ENCODE measurements at regions not wholly inside any gene's neighbourhood (a gene's known extent, or its start where the extent isn't known, plus 50 kb on each side); places are given as distances from the start of the nearest gene placed in this dataset.
"Not testable (repeated sequence)": the region's sequence is repeated elsewhere in the genome, so short reads cannot be mapped to it uniquely, and the experiment has no call there.

- DNase-seq = no peak
Observed at GRCh38 chr3:65030847-65031463, 343.2 kb upstream of the ADAMTS9 start.

- DNase-seq = no peak
Observed at GRCh38 chr3:65030014-65030627, 342.3 kb upstream of the ADAMTS9 start.

- DNase-seq = no peak
Observed at GRCh38 chr3:65029130-65029529, 341.3 kb upstream of the ADAMTS9 start.

GRCh38 chr3:65028024-65028423, 340.2 kb upstream of the ADAMTS9 start:
- no peak for DNase-seq

GRCh38 chr3:65027335-65027734, 339.5 kb upstream of the ADAMTS9 start:
- DNase-seq = no peak

- DNase-seq = no peak
Observed at GRCh38 chr3:65026151-65026550, 338.4 kb upstream of the ADAMTS9 start.

- no peak for DNase-seq
Observed at GRCh38 chr3:65024148-65024547, 336.3 kb upstream of the ADAMTS9 start.

DNA sequence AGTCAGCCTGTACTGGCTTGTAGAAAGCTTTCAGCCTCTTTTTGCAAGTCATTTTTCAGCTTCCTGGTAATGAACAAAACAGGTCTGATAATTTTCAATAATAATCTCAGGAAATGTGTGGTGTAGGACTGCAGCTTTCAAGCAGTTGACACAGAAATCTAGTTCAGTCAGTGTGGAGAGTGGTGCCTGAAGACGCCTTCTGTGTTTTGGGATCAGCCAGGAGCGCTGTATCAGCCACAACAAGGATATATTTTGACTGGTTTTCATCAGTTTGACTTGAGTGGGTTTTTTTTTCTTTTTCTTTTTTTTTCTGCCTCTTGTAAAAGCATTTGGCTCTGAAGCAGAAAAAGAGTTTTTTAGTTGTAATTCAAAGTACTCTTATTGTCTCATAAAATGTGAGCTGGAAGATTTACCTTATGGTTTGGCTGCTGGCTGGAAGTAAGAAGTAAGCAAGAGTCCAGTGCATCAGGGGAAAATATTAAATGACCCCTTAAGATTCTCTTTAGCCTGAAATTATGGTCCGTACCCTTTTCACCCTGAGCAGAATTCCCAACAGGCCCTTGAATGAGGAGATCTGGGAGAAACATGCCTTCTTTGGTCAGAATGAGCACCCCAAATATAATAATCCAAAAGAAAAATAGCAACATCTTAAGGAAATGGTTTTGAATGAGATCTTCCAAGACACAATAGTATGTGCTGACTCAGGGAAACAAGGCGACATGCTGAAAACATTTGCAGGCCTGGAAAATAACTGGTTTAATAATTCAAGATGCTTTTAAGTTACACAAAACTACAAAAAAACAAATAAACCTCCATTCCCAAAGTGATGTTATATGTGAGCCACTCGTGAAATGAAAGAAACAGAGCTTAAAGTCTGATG, 332.7 kb upstream of the ADAMTS9 start:
- DNase-seq = no peak

DNA sequence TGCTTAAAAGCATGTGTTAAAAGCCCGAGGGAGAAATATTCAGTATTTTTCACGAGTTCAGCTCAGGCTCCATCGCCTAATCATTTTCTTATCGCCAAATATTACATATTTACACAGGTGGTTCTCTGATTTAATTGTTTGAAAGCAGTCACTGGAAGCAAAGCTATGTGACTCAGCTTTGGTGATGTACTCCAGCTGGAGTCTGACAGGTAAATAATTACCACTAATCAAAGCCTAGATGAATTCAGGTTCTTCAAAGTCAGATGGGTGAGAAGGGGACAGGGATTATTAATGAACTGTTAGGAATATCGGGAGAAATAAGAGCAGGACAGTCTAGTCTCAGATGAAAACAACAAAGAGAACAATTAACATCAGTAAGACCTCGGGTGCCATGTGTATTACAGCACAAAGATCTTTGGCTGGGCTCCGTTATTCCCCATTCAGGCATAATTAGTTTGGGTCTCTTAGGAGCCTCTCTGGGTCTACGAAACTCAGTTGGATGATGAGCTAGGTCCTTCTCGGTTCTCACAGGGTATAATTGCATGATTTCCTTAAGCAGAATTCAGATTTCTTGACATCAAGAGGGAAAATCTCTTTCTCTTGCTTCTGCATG, 331.7 kb upstream of the ADAMTS9 start:
- DNase-seq = no peak

DNA sequence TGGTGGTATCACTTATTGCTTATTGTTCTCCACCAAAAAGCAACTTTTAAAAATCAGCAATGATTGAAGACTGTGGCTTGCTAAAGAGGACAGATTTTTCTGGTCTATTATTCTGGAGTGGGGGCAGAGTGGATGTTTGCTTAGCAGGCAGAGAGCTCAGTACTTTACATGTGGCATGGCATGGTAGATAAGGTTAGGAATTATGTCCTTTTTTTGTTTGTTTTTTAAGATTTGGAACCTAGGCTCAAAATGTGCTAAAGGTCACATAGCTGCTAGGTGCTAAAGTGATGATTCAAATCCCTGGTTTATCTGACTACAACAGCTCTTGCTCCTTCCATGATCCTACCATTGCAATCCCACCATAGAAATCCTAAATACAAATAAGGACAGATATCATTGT, 331.0 kb upstream of the ADAMTS9 start:
- no peak for DNase-seq

- no peak for DNase-seq
Observed at GRCh38 chr3:65017359-65017758, 329.6 kb upstream of the ADAMTS9 start.

- no peak for DNase-seq
Observed at GRCh38 chr3:65015711-65016110, 327.9 kb upstream of the ADAMTS9 start.

DNA sequence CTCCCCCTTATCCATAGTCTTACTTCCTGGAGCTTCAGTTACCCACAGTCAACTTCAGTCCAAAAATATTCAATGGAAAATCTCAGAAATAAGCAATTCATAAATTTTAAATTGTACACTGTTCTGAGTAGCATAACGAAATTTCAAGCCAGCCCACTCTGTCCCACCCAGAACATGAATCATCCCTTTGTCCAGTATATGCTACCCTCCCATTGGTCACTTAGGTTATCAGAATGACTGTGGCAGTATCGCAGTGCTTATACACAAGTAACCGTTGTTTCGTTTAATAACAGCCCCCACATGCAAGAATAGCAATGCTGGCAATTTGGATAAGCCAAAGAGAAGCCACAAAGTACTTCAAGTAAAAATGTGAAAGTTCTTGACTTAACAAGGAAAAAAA, 325.3 kb upstream of the ADAMTS9 start:
- DNase-seq = no peak

- no peak for DNase-seq
Observed at GRCh38 chr3:65006300-65006739, 318.5 kb upstream of the ADAMTS9 start.

- DNase-seq = no peak
Observed at GRCh38 chr3:65005486-65005885, 317.7 kb upstream of the ADAMTS9 start.

GRCh38 chr3:65004795-65005295, 317.0 kb upstream of the ADAMTS9 start:
- no peak for DNase-seq

DNA sequence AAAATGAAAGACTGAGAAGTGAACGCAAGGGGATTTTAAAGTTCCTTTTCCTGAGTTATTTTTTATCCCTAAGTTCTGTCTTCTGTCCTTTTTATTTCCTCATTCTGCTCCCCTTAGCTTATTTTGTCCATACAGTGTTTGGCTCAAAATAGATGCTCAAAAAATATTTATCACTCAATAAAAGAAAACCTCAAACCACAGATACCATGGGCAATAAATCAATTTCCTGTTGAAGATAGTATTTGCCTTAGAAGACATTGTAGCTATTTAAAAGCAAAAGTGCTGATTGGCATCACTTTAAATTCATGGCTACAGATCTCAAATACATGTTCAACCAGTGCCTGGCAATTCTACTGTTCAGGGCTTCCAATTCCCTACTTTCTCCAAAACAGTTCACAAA, 316.5 kb upstream of the ADAMTS9 start:
- DNase-seq = no peak

DNA sequence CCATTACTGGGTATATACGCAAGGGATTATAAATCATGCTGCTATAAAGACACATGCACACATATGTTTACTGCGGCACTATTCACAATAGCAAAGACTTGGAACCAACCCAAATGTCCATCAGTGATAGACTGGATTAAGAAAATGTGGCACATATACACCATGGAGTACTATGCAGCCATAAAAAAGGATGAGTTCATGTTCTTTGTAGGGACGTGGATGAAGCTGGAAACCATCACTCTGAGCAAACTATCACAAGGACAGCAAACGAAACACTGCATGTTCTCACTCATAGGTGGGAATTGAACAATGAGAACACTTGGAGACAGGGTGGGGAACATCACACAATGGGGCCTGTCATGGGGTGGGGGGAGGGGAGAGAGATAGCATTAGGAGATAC, 313.3 kb upstream of the ADAMTS9 start:
- DNase-seq = not testable (repeated sequence)

- DNase-seq = no peak
Observed at GRCh38 chr3:64998317-64998716, 310.5 kb upstream of the ADAMTS9 start.

GRCh38 chr3:64995857-64996551, 308.2 kb upstream of the ADAMTS9 start:
- no peak for DNase-seq

DNA sequence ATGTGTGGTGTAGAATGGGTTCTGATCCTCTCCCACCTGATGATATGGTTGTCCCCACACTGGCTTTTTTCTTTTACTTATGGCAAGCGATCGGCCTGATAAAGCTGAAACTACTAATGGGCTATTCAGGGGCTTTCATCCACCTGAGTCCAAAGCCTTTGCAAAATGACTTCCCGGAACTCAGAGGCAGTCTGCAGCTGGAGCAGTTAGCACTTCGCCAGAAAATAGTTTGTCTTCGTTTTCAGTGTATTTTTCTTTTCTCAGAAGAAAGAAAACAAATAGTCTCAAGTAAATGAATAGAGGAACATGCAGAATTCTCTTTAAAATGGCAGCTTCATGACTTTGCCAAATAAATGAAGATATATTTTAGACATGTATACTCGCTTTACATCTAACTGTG, 306.0 kb upstream of the ADAMTS9 start:
- no peak for DNase-seq

DNA sequence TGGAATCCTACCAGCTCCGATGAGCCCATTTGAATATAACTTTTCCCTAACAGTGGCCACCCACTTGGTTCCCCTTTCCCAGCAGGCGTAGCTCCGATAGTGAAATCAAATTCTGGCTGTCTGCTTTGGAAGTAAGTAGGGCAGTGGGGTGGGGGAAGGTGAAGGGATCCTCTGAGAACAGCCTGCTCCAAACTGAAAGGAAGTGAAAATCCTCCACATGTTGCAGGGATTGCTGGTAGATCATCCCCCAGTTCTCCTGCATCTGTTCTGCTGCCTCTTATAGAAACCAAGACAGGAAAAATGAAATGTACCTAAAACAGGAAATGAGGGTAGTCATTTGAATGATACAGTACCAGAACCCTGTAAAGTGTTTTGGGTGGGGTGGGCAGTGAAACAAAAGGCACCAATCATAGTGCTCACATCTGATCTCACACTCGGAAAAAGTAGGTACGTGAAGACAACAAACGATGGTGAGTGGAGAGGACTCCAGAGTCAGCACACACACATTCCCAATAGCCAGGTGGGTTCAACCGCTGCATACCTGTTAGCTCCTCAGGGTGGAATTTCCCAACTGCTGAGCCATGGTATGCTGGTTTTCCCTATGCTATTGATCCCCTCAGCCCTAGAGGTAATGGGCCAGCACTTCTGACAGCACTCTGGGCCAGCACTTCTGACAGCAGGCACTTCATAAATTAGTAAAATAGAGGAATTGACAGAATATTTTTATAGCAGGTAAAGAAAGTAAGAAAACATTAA, 304.9 kb upstream of the ADAMTS9 start:
- no peak for DNase-seq
